NB4 (cell line): ENCODE measurements at regions not wholly inside any gene's neighbourhood (a gene's known extent, or its start where the extent isn't known, plus 50 kb on each side); places are given as distances from the start of the nearest gene placed in this dataset.

Experiments used
- POLR2A ChIP-seq: IDR thresholded peaks from 2 replicates; pipeline ENCODE4 v1.6.1; 2011; ENCODE audit warnings: mild to moderate bottlenecking; ENCODE audit not compliant: insufficient read length; ENCODE audit errors: extremely low read depth
- TF ChIP-seq, protein P1 (sequence below): IDR thresholded peaks from 2 replicates; pipeline ENCODE4 v1.6.1; 2011; ENCODE audit warnings: low read depth, low read length
- TF ChIP-seq, protein P2 (sequence below): IDR thresholded peaks from one replicate; pipeline ENCODE4 v1.5.1; 2012; ENCODE audit warnings: low read depth, low read length

GRCh38 chr20:40545478-40545877, 143.6 kb downstream of the MAFB start:
- TF ChIP-seq, protein P1, sequence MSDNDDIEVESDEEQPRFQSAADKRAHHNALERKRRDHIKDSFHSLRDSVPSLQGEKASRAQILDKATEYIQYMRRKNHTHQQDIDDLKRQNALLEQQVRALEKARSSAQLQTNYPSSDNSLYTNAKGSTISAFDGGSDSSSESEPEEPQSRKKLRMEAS = no peak
- TF ChIP-seq, protein P2, sequence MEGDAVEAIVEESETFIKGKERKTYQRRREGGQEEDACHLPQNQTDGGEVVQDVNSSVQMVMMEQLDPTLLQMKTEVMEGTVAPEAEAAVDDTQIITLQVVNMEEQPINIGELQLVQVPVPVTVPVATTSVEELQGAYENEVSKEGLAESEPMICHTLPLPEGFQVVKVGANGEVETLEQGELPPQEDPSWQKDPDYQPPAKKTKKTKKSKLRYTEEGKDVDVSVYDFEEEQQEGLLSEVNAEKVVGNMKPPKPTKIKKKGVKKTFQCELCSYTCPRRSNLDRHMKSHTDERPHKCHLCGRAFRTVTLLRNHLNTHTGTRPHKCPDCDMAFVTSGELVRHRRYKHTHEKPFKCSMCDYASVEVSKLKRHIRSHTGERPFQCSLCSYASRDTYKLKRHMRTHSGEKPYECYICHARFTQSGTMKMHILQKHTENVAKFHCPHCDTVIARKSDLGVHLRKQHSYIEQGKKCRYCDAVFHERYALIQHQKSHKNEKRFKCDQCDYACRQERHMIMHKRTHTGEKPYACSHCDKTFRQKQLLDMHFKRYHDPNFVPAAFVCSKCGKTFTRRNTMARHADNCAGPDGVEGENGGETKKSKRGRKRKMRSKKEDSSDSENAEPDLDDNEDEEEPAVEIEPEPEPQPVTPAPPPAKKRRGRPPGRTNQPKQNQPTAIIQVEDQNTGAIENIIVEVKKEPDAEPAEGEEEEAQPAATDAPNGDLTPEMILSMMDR = no peak
- TF ChIP-seq POLR2A = no peak
